C4-2B (cell line): ENCODE measurements at regions not wholly inside any gene's neighbourhood (a gene's known extent, or its start where the extent isn't known, plus 50 kb on each side); places are given as distances from the start of the nearest gene placed in this dataset.

Experiments
- CTCF ChIP-seq: fragments of 450-650 bp; conservative IDR thresholded peaks from 2 replicates; pipeline ENCODE4 v1.5.1; 2017; ENCODE audit warnings: mild to moderate bottlenecking
- ZFX ChIP-seq: fragments of 450-650 bp; IDR thresholded peaks from 2 replicates; pipeline ENCODE4 v1.6.1; 2017

GRCh38 chr1:214844319-214844718, 238.2 kb upstream of the KCNK2 start:
- TF ChIP-seq CTCF (no peak), ZFX (no peak)
